Ishikawa (cell line): ENCODE measurements at regions not wholly inside any gene's neighbourhood (a gene's known extent, or its start where the extent isn't known, plus 50 kb on each side); places are given as distances from the start of the nearest gene placed in this dataset.
A peak's percentile ranks its signal among the peaks of the same experiment; 100 is the strongest.

ENCODE experiments used
- CEBPB ChIP-seq: IDR thresholded peaks from 2 replicates; pipeline ENCODE4 v1.6.1; 2012
- CREB1 ChIP-seq: IDR thresholded peaks from 2 replicates; pipeline ENCODE4 v1.6.1; 2012; ENCODE audit warnings: low read depth
- EGR1 ChIP-seq: IDR thresholded peaks from 2 replicates; pipeline ENCODE4 v1.6.1; 2012
- EP300 ChIP-seq: IDR thresholded peaks from 2 replicates; pipeline ENCODE4 v1.6.1; 2012; ENCODE audit warnings: borderline replicate concordance
- FOXM1 ChIP-seq: IDR thresholded peaks from 2 replicates; pipeline ENCODE4 v1.6.1; 2012; ENCODE audit warnings: low read depth, borderline replicate concordance
- MAX ChIP-seq: IDR thresholded peaks from 2 replicates; pipeline ENCODE4 v1.6.1; 2012
- NFIC ChIP-seq: IDR thresholded peaks from 2 replicates; pipeline ENCODE4 v1.6.1; 2012
- RAD21 ChIP-seq: IDR thresholded peaks from 2 replicates; pipeline ENCODE4 v1.6.1; 2012; ENCODE audit warnings: low read depth
- REST ChIP-seq: IDR thresholded peaks from 2 replicates; pipeline ENCODE4 v1.6.1; 2012; ENCODE audit warnings: low read depth, mild to moderate bottlenecking
- TAF1 ChIP-seq: IDR thresholded peaks from 2 replicates; pipeline ENCODE4 v1.6.1; 2012; ENCODE audit warnings: low read depth, mild to moderate bottlenecking
- TCF12 ChIP-seq: IDR thresholded peaks from 2 replicates; pipeline ENCODE4 v1.6.1; 2012; ENCODE audit warnings: low read depth
- TEAD4 ChIP-seq: IDR thresholded peaks from 2 replicates; pipeline ENCODE4 v1.6.1; 2012
- USF1 ChIP-seq: IDR thresholded peaks from 2 replicates; pipeline ENCODE4 v1.6.1; 2012
- YY1 ChIP-seq: IDR thresholded peaks from 2 replicates; pipeline ENCODE4 v1.6.1; 2012; ENCODE audit warnings: low read depth
- ZBTB7A ChIP-seq: IDR thresholded peaks from 2 replicates; pipeline ENCODE4 v1.6.1; 2012; ENCODE audit warnings: low read depth

- no peak for TF ChIP-seq REST
Observed at GRCh38 chr7:25860275-25861163, 291.5 kb upstream of the NFE2L3 start.

- TF ChIP-seq EP300 (no peak), TCF12 (no peak), CEBPB (no peak), EGR1 (no peak), TAF1 (no peak), ZBTB7A (no peak), REST (no peak), CREB1 (no peak), RAD21 (no peak), USF1 (no peak), NFIC (no peak), TEAD4 (no peak)
Observed at GRCh38 chr7:25861164-25861496, 290.9 kb upstream of the NFE2L3 start.

GRCh38 chr7:25861601-25862260, 290.3 kb upstream of the NFE2L3 start:
- no peak for TF ChIP-seq REST
- no peak for TF ChIP-seq TEAD4
- TF ChIP-seq YY1, result no peak
- TF ChIP-seq ZBTB7A, result no peak
- no peak for TF ChIP-seq MAX
- TF ChIP-seq CREB1, result no peak
- TF ChIP-seq NFIC, result no peak
- no peak for TF ChIP-seq TAF1
- no peak for TF ChIP-seq EGR1
- no peak for TF ChIP-seq USF1
- no peak for TF ChIP-seq RAD21
- TF ChIP-seq EP300, result no peak
- no peak for TF ChIP-seq FOXM1
- no peak for TF ChIP-seq CEBPB
- no peak for TF ChIP-seq TCF12

- TF ChIP-seq CEBPB (no peak), NFIC (peak; percentile 81), EGR1 (peak; percentile 18; the same call in 1 of the 2 replicates), TEAD4 (peak; percentile 32; the same call in 1 of the 2 replicates), EP300 (no peak), MAX (0 out of 2 replicates have a peak, but pooled peaks have one; percentile 10), ZBTB7A (no peak), FOXM1 (no peak), TAF1 (no peak), REST (no peak), YY1 (no peak), CREB1 (peak; percentile 72), RAD21 (no peak), USF1 (0 out of 2 replicates have a peak, but pooled peaks have one; percentile 28), TCF12 (peak; percentile 87)
Observed at GRCh38 chr7:25862261-25863004, 289.6 kb upstream of the NFE2L3 start.
